ENCODE measurements at regions not wholly inside any gene's neighbourhood (a gene's known extent, or its start where the extent isn't known, plus 50 kb on each side); places are given as distances from the start of the nearest gene placed in this dataset.

DNA sequence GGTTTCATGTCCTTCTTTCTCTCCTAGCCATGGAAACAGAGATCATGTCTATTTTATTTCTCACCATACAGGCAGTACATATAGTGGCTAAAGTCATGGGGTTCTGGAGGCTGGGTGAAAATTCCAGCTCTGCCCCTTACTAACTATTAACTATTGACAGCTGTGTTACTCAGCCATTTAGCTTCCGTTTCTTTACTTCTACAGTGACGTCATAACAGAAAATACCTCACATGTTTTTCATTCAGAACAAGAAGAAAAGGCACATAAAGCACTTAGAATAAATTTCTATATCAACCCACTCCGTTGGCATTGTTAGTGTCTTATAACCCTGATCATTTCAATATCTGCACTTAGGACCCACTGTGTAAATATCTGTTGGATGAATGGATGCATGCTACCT lies 1506.9 kb upstream of the TMEM132C start:
- TF ChIP-seq, protein P1, sequence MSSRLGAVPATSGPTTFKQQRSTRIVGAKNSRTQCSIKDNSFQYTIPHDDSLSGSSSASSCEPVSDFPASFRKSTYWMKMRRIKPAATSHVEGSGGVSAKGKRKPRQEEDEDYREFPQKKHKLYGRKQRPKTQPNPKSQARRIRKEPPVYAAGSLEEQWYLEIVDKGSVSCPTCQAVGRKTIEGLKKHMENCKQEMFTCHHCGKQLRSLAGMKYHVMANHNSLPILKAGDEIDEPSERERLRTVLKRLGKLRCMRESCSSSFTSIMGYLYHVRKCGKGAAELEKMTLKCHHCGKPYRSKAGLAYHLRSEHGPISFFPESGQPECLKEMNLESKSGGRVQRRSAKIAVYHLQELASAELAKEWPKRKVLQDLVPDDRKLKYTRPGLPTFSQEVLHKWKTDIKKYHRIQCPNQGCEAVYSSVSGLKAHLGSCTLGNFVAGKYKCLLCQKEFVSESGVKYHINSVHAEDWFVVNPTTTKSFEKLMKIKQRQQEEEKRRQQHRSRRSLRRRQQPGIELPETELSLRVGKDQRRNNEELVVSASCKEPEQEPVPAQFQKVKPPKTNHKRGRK (CRISPR knock-in tag; IDR thresholded peaks at IDR 0.05; ENCODE audit: borderline replicate concordance), result no peak
- TF ChIP-seq, protein P2, sequence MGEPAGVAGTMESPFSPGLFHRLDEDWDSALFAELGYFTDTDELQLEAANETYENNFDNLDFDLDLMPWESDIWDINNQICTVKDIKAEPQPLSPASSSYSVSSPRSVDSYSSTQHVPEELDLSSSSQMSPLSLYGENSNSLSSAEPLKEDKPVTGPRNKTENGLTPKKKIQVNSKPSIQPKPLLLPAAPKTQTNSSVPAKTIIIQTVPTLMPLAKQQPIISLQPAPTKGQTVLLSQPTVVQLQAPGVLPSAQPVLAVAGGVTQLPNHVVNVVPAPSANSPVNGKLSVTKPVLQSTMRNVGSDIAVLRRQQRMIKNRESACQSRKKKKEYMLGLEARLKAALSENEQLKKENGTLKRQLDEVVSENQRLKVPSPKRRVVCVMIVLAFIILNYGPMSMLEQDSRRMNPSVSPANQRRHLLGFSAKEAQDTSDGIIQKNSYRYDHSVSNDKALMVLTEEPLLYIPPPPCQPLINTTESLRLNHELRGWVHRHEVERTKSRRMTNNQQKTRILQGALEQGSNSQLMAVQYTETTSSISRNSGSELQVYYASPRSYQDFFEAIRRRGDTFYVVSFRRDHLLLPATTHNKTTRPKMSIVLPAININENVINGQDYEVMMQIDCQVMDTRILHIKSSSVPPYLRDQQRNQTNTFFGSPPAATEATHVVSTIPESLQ (CRISPR knock-in tag; IDR thresholded peaks at IDR 0.05), result no peak
- TF ChIP-seq, protein P3, sequence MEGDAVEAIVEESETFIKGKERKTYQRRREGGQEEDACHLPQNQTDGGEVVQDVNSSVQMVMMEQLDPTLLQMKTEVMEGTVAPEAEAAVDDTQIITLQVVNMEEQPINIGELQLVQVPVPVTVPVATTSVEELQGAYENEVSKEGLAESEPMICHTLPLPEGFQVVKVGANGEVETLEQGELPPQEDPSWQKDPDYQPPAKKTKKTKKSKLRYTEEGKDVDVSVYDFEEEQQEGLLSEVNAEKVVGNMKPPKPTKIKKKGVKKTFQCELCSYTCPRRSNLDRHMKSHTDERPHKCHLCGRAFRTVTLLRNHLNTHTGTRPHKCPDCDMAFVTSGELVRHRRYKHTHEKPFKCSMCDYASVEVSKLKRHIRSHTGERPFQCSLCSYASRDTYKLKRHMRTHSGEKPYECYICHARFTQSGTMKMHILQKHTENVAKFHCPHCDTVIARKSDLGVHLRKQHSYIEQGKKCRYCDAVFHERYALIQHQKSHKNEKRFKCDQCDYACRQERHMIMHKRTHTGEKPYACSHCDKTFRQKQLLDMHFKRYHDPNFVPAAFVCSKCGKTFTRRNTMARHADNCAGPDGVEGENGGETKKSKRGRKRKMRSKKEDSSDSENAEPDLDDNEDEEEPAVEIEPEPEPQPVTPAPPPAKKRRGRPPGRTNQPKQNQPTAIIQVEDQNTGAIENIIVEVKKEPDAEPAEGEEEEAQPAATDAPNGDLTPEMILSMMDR (IDR thresholded peaks at IDR 0.05), result no peak
- no peak for TF ChIP-seq FOXJ3 (CRISPR knock-in tag; IDR thresholded peaks at IDR 0.05; ENCODE audit: borderline replicate concordance)
- no peak for TF ChIP-seq FOXK1 (CRISPR knock-in tag; IDR thresholded peaks at IDR 0.05)
- TF ChIP-seq, protein P4, sequence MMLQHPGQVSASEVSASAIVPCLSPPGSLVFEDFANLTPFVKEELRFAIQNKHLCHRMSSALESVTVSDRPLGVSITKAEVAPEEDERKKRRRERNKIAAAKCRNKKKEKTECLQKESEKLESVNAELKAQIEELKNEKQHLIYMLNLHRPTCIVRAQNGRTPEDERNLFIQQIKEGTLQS (CRISPR knock-in tag; conservative IDR thresholded peaks at IDR 0.05), result no peak
- TF ChIP-seq, protein P5, sequence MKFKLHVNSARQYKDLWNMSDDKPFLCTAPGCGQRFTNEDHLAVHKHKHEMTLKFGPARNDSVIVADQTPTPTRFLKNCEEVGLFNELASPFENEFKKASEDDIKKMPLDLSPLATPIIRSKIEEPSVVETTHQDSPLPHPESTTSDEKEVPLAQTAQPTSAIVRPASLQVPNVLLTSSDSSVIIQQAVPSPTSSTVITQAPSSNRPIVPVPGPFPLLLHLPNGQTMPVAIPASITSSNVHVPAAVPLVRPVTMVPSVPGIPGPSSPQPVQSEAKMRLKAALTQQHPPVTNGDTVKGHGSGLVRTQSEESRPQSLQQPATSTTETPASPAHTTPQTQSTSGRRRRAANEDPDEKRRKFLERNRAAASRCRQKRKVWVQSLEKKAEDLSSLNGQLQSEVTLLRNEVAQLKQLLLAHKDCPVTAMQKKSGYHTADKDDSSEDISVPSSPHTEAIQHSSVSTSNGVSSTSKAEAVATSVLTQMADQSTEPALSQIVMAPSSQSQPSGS (CRISPR knock-in tag; IDR thresholded peaks at IDR 0.05; ENCODE audit: borderline replicate concordance, low read depth), result no peak
- no peak for TF ChIP-seq ATF1 (CRISPR knock-in tag; IDR thresholded peaks at IDR 0.05)
- no peak for TF ChIP-seq NR2C2 (CRISPR knock-in tag; IDR thresholded peaks at IDR 0.05)
- TF ChIP-seq SP1 (CRISPR knock-in tag; conservative IDR thresholded peaks at IDR 0.05), result no peak
- TF ChIP-seq, protein P6, sequence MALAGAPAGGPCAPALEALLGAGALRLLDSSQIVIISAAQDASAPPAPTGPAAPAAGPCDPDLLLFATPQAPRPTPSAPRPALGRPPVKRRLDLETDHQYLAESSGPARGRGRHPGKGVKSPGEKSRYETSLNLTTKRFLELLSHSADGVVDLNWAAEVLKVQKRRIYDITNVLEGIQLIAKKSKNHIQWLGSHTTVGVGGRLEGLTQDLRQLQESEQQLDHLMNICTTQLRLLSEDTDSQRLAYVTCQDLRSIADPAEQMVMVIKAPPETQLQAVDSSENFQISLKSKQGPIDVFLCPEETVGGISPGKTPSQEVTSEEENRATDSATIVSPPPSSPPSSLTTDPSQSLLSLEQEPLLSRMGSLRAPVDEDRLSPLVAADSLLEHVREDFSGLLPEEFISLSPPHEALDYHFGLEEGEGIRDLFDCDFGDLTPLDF (CRISPR knock-in tag; IDR thresholded peaks at IDR 0.05), result no peak
